Urinary bladder (tissue), 3 donors: ENCODE measurements at regions not wholly inside any gene's neighbourhood (a gene's known extent, or its start where the extent isn't known, plus 50 kb on each side); places are given as distances from the start of the nearest gene placed in this dataset.
"Not testable (repeated sequence)": the region's sequence is repeated elsewhere in the genome, so short reads cannot be mapped to it uniquely, and the experiment has no call there.

Experiments used
- DNase-seq: peaks from one replicate; pipeline ENCODE4 v3.0.0-alpha.2; 2015; ENCODE audit errors: extremely low spot score
- H3K27ac ChIP-seq: one replicate; pipeline ENCODE4 v1.5.1; 2013; ENCODE audit warnings: low read depth, mild to moderate bottlenecking, moderate library complexity
- H3K36me3 ChIP-seq: one replicate; pipeline ENCODE4 v1.6.1; 2013; ENCODE audit warnings: mild to moderate bottlenecking, moderate library complexity; ENCODE audit not compliant: insufficient read depth
- H3K4me1 ChIP-seq: one replicate; pipeline ENCODE4 v1.6.1; 2013; ENCODE audit warnings: mild to moderate bottlenecking, moderate library complexity; ENCODE audit not compliant: insufficient read depth
- H3K4me3 ChIP-seq: one replicate; pipeline ENCODE4 v1.5.1; 2013; ENCODE audit warnings: low read depth, low read length
- WGBS: extraction: QIAGEN DNeasy Blood & Tissue Kit; methylation state at CpG from one replicate; pipeline ENCODE4 v1.1.7; 2013; 5-methylcytosine and 5-hydroxymethylcytosine counted together
- donor health status: healthy with polysubstance abuse.
- donor health status: healthy.

DNA sequence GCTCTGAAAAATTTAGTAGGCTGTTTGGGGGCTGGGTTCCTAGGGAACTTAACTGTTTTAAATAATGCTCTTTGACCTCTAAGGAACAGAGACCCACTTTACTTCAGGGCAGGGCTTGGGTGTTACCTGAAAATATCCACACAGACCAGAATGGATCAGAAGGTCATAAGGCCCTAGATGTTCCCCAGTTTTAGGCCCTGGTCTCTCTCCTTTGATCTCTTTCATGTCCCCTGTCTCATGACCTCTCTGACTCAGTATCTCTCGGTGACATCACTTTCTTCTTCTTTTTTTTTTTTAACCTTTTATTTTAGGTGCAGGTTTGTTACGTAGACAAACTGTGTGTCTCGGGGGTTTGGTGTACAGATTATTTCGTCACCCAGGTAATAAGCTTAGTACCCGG is 272.1 kb upstream of the SGK1 start:
- Histone ChIP-seq H3K4me1 (no peaks in the 10 kb centered on the region), H3K4me3 (no peak overlapping the region), H3K27ac (no peak overlapping the region), H3K36me3 (no peaks in the 10 kb centered on the region)
- no peak for DNase-seq
- WGBS: 97% methylated on average over 5 of the region's 5 CpGs

DNA sequence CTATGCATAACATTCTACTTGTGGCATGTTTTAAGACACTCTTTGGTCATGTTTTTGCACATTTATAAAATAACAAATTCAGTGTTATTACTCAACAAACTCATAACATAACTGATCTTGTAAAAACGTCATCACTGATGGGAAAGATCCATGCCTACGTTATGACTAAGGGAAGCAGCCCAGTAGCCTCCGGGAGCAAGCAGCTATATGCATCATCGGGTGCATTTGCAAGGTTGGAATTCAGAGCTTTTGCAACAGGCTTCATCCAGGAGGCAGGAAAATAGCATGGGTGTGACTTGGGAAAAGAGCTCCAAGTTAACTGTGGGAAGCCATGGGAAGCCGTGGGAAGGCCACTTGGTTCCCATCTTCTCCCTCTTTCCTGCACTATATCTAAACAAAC is 271.6 kb upstream of the SGK1 start:
- no peak for DNase-seq
- no peak overlapping the region for H3K4me3 ChIP-seq
- H3K4me1 ChIP-seq: no peaks in the 10 kb centered on the region
- no peak overlapping the region for H3K27ac ChIP-seq
- no peaks in the 10 kb centered on the region for H3K36me3 ChIP-seq
- WGBS: 37% methylated on average over 5 of the region's 5 CpGs

DNA sequence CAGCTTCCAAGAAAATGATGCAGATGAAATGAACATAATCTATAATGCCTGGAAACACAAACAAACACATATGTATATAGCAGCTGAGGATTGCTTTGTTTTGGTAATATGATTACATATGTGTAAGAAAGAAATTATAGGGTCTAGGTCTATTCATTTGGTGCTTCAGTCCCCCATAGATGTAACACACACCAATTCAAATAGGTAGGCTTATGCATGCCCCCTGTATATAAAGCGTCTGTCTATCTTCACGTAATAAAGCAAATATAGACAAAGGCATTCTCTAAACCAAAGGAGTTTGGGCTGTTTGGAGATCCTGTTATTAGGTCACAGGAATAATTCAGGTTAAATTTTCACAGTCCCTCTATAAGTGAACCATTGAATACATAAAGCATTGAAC is 270.4 kb upstream of the SGK1 start:
- Histone ChIP-seq H3K4me3 (no peak overlapping the region), H3K4me1 (no peaks in the 10 kb centered on the region), H3K27ac (no peak overlapping the region), H3K36me3 (no peaks in the 10 kb centered on the region)
- no peak for DNase-seq
- 96% methylated on average over 2 of the region's 2 CpGs for WGBS

DNA sequence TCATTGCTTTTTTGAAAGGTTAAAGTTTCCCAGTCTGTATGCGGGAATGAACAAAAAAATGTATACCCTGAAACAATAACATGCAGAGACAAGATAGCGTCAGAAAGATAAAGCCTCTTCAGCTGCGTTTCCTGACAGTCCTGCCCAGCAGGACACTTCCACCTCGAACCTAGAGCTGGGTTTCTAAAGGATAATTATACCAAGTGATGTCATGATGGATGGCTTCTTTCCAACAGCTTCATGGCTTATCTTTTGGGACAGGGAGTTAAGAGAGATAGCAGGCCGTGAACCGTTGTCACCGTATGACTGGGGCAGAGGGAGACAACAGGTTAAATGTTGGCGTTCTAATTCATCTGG is 267.6 kb upstream of the SGK1 start:
- H3K36me3 ChIP-seq: no peaks in the 10 kb centered on the region
- 42% methylated on average over 8 of the region's 8 CpGs for WGBS

DNA sequence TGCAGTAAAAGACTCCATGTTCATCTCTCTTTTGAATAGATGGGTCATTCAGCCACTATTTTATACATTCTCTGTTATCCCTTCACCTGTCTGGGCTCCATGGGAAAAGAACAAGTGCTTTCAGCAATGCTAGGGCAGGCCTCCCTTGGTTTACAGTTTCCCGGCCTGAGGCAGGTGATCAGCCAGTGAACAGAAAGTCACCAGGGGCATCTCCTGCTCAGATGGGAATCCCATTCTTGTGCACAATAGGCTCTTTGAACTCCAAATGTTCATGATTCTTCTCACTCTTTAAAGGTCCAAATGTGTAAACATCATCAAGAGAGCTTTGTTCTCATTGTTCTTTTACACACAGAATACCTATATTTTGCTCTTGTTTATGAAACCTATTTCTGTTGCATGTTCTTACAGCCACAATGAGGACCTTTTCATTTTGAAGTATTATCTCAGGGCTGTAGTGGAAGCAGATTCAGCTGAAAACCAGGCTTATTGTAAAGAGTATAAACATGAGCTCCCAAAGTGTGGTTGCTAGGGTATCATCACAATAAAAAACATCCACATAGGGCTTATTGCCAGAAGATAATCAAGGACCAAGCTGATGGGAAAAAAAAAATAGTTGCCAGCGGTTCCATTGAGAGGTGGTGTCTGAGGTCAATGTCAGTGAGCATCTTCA is 267.1 kb upstream of the SGK1 start:
- WGBS: 66% methylated on average over 2 of the region's 2 CpGs
- DNase-seq: no peak

More for the DNA sequence above, 267.6 kb upstream of the SGK1 start:
- no peak overlapping the region for H3K4me3 ChIP-seq
- no peak overlapping the region for H3K27ac ChIP-seq
- no peaks in the 10 kb centered on the region for H3K4me1 ChIP-seq
- DNase-seq: no peak

DNA sequence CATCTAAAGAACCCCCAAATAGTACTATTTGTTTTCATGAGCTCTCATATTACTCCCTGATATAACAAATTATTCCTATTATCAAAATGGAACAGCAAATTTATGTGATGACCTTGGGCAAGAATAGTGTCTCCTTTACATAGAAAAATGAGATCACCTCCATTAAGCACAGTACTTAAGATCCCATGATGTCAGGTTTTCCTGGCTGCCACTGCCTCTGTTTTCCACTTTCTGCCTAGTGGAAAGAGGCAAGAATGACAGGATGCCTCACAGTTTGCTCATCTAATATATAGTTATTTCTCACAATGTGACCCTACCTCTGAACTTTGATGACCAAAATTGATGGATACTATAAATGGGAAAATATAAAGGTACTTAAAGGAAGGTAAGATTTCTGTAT is 260.1 kb upstream of the SGK1 start:
- no peak for DNase-seq
- no peak overlapping the region for H3K4me3 ChIP-seq
- H3K36me3 ChIP-seq: no peaks in the 10 kb centered on the region

More for the DNA sequence above, 267.1 kb upstream of the SGK1 start:
- no peaks in the 10 kb centered on the region for H3K36me3 ChIP-seq
- no peak overlapping the region for H3K4me3 ChIP-seq
- H3K4me1 ChIP-seq: no peaks in the 10 kb centered on the region
- no peak overlapping the region for H3K27ac ChIP-seq

DNA sequence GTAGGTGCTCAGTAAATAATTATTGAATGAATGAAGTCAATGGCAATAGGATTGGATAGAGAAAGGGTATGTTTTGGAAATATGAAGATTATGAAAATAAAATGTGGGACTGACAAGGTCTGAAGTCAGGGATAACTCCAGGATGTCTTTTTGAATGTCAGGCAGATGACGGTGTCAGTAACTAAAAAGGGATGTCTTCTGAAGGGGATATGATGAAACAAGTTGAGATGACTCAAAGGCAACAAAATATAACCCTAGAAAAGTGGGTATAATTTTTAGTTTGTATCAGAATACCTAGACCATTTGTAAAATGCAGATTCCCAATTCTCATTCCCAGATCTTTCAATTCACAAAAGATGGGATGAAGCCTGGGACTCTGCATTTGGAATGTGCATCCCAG is 257.3 kb upstream of the SGK1 start:
- Histone ChIP-seq H3K4me1 (no peaks in the 10 kb centered on the region), H3K36me3 (no peaks in the 10 kb centered on the region), H3K4me3 (no peak overlapping the region), H3K27ac (no peak overlapping the region)
- 2% methylated on average over 1 of the region's 1 CpG for WGBS
- no peak for DNase-seq

More for the DNA sequence above, 260.1 kb upstream of the SGK1 start:
- no peaks in the 10 kb centered on the region for H3K4me1 ChIP-seq
- no peak overlapping the region for H3K27ac ChIP-seq

DNA sequence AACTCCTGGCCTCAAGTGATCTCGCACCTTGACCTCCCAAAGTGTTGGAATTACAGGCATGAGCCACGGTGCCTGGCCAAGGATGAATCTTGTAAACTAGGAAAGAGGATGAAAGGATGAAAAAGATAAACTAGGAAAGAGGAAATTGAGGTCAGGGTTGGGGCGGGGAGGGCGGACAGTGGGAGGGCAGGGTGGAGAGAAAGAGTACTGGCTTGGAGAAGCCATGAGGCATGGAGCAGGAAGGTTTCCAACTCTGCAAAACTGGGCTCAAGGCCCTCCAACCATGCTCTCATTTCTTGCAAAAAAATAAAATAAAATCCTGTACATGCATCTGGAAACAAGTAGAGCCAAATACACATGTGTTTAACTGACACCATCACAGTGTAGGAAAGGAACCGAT is 256.6 kb upstream of the SGK1 start:
- Histone ChIP-seq H3K4me3 (no peak overlapping the region), H3K4me1 (no peaks in the 10 kb centered on the region), H3K36me3 (no peaks in the 10 kb centered on the region), H3K27ac (no peak overlapping the region)
- no peak for DNase-seq
- 69% methylated on average over 5 of the region's 5 CpGs for WGBS

DNA sequence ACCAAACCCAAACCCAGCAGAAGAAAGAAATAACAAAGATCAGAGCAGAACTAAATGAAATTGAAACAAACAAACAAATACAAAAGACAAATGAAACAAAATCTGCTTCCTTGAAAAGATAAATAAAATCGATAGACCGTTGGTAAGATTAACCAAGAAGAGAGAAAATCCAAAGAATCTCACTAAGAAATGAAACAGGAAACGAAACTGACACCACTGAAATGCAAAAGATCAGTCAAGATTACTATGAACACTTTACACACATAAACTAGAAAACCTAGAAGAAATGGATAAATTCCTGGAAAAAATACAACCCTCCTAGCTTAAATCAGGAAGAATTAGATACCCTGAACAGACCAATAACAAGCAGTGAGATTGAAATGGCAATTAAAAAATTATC is 252.1 kb upstream of the SGK1 start:
- H3K27ac ChIP-seq, DNase-seq, H3K36me3 ChIP-seq, H3K4me1 ChIP-seq, H3K4me3 ChIP-seq: not testable (repeated sequence)
- WGBS: 82% methylated on average over 3 of the region's 3 CpGs

DNA sequence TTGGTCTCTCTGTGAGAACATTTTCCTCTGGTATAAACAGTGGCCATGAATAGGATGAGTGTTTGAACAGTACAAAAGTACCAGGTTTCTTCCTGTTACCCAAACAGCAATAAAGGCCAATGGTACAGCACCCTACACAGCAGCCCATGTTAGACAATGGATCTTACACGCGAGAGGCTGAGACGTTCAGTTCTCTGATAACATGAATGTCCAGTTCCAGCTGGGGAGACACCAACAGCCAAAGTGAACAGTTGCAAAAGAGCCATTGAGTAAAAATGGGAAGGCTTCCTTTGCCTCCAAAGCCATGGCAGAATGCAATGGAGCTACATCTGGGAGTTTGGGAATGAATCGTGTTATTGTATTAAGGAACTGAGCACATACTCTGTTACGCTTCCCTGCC is 246.8 kb upstream of the SGK1 start:
- no peak for DNase-seq
- Histone ChIP-seq H3K36me3 (no peaks in the 10 kb centered on the region), H3K4me1 (no peaks in the 10 kb centered on the region), H3K4me3 (no peak overlapping the region), H3K27ac (no peak overlapping the region)
- 87% methylated on average over 5 of the region's 5 CpGs for WGBS

DNA sequence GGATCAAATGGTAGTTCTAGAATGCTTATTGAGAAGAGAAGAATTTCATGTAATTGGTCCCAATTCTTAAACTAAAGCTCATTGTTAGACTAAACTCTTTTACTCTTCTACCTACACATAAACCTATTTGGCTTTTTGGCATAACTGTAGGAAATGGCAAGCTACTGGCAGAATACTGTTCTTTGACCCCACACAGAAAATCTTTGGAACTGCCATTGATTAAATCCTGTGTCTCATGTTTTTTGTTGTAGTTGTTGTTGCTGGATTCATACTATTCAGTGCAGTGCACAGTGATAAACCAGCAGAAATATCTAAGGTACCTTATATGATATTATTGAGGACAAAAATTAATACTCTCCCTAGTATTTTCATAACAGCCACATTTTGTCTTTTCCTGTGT is 242.1 kb upstream of the SGK1 start:
- no peak for DNase-seq
- Histone ChIP-seq H3K36me3 (no peaks in the 10 kb centered on the region), H3K4me3 (no peak overlapping the region), H3K27ac (no peak overlapping the region), H3K4me1 (no peaks in the 10 kb centered on the region)

DNA sequence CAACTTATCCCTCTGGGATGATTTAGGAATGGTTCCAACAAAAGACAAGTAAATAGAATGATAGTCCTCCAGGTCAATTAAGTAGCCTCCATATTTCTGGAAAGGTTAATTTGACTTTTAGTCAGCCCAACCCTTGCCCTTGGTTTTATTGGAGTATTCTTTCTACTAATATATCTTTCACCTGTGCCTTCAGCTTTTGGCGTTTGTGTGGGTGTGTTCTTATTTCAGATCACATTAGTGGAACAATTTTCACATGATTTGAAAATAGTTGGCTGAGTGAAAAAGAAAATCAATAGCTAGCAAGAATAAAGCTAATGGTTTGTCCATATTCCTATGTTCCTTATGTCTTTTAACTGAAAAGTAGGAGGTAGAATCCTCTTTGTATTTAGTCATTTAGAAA is 239.6 kb upstream of the SGK1 start:
- no peaks in the 10 kb centered on the region for H3K36me3 ChIP-seq
- H3K4me1 ChIP-seq: no peaks in the 10 kb centered on the region
- no peak overlapping the region for H3K4me3 ChIP-seq
- no peak overlapping the region for H3K27ac ChIP-seq
- WGBS: 88% methylated on average over 1 of the region's 1 CpG
- DNase-seq: no peak

DNA sequence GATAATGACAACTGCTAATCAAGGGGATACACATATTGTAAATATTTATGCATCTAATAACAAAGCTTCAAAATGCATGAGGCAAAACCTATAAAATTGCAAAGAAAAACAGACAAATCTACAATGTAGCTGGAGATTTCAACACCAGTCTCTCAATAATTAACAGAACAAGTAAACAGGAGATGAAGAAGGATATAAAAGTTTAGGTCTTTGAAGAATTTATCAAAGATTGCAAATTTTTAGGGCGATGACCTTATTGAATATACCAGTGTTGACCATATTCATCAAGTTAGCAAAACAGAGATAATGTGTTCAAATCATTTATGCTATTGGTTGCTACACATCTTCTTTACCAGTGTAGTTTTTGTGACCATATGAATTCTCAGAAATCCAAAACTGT is 237.8 kb upstream of the SGK1 start:
- WGBS: 88% methylated on average over 1 of the region's 1 CpG
- no peaks in the 10 kb centered on the region for H3K4me1 ChIP-seq
- H3K27ac ChIP-seq: no peak overlapping the region
- no peak overlapping the region for H3K4me3 ChIP-seq
- DNase-seq: no peak
- no peaks in the 10 kb centered on the region for H3K36me3 ChIP-seq

DNA sequence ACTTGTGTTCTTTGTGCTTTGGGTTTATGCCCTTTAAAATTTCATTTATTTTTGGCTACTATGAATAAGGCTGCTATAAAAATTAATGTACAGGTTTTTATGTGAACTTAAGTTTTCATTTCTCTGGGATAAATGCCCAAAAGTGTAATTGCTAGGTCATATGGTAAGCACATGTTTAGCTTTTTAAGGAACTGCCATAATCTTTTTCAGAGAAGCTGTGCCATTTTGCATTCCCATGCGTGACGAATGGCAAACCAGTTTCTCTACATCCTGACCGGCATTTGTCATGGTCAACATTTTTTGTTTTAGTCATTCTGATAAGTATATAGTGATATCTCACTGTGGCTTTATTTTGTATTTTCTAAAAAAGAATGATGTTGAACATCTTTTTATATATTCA is 236.0 kb upstream of the SGK1 start:
- 76% methylated on average over 3 of the region's 3 CpGs for WGBS
- DNase-seq: no peak

More for the DNA sequence above, 236.0 kb upstream of the SGK1 start:
- Histone ChIP-seq H3K36me3 (no peaks in the 10 kb centered on the region), H3K4me1 (no peaks in the 10 kb centered on the region), H3K27ac (no peak overlapping the region), H3K4me3 (no peak overlapping the region)
